ENCODE measurements at regions not wholly inside any gene's neighbourhood (a gene's known extent, or its start where the extent isn't known, plus 50 kb on each side); places are given as distances from the start of the nearest gene placed in this dataset.

- DNase-seq (ENCODE audit: low spot score) (no peak), ATAC-seq (no peak)
- peaks cover 21% of the 10 kb centered on the region for H3K9me3 Mint-ChIP-seq
- TF ChIP-seq MXD4 (CRISPR knock-in tag; IDR thresholded peaks at IDR 0.05; ENCODE audit: borderline replicate concordance) (no peak), MAX (CRISPR knock-in tag; IDR thresholded peaks at IDR 0.05) (no peak), HMGXB4 (CRISPR knock-in tag; IDR thresholded peaks at IDR 0.05) (no peak), MYBL2 (CRISPR knock-in tag; IDR thresholded peaks at IDR 0.05) (no peak), FOXK1 (CRISPR knock-in tag; IDR thresholded peaks at IDR 0.05) (no peak), FOXP1 (CRISPR knock-in tag; IDR thresholded peaks at IDR 0.05; ENCODE audit: borderline replicate concordance) (no peak), ZNF317 (CRISPR knock-in tag; IDR thresholded peaks at IDR 0.05; ENCODE audit: borderline replicate concordance, low read depth) (no peak), IRF2 (CRISPR knock-in tag; IDR thresholded peaks at IDR 0.05; ENCODE audit: borderline replicate concordance, low read depth) (no peak), ETV6 (CRISPR knock-in tag; IDR thresholded peaks at IDR 0.05) (no peak)
- CTCF ChIA-PET = interaction anchor here (1.6 kb wide), 1 partner anchor 66 kb away, joined by 5 read pairs; no protein-coding TSS in a partner anchor
- POLR2A ChIA-PET = no interaction called here
- no peak overlapping the region for H3K27ac Mint-ChIP-seq
- peaks cover 3% of the 10 kb centered on the region; the same call in 1 of the 2 replicates for H3K27me3 Mint-ChIP-seq (ENCODE audit: low read depth)
- no peak overlapping the region for H3K4me3 Mint-ChIP-seq
- peaks cover 5% of the 10 kb centered on the region; the same call in 1 of the 2 replicates for H3K4me1 Mint-ChIP-seq
- H3K36me3 Mint-ChIP-seq = peaks cover 25% of the 10 kb centered on the region
These were observed 106.6 kb downstream of the EOMES start for GRCh38 chr3:27615555-27615954.

- H3K36me3 Mint-ChIP-seq = peaks cover 25% of the 10 kb centered on the region
- H3K9me3 Mint-ChIP-seq = peaks cover 24% of the 10 kb centered on the region
- ChIA-PET CTCF (no interaction called here), POLR2A (no interaction called here)
- H3K4me1 Mint-ChIP-seq = peaks cover 4% of the 10 kb centered on the region; the same call in 1 of the 2 replicates
- H3K4me3 Mint-ChIP-seq = no peak overlapping the region
- peaks cover 3% of the 10 kb centered on the region; the same call in 1 of the 2 replicates for H3K27me3 Mint-ChIP-seq (ENCODE audit: low read depth)
- no peak overlapping the region for H3K27ac Mint-ChIP-seq
- no peak for ATAC-seq
- DNase-seq (ENCODE audit: low spot score) = no peak
- TF ChIP-seq SOX15 (CRISPR knock-in tag; IDR thresholded peaks at IDR 0.05) (no peak), ZSCAN18 (CRISPR knock-in tag; IDR thresholded peaks at IDR 0.05) (no peak), ZNF138 (CRISPR knock-in tag; conservative IDR thresholded peaks at IDR 0.05) (no peak), ZNF121 (CRISPR knock-in tag; IDR thresholded peaks at IDR 0.05) (no peak), CREM (CRISPR knock-in tag; IDR thresholded peaks at IDR 0.05) (no peak), ATF3 (CRISPR knock-in tag; conservative IDR thresholded peaks at IDR 0.05) (no peak), ZNF425 (CRISPR knock-in tag; conservative IDR thresholded peaks at IDR 0.05) (no peak), ZBTB43 (CRISPR knock-in tag; IDR thresholded peaks at IDR 0.05) (no peak), ATF6 (CRISPR knock-in tag; IDR thresholded peaks at IDR 0.05) (no peak), ZBTB21 (CRISPR knock-in tag; IDR thresholded peaks at IDR 0.05; ENCODE audit: borderline replicate concordance) (no peak), ETV6 (CRISPR knock-in tag; IDR thresholded peaks at IDR 0.05) (no peak), KAT7 (CRISPR knock-in tag; IDR thresholded peaks at IDR 0.05; ENCODE audit: borderline replicate concordance) (no peak), PRDM15 (CRISPR knock-in tag; IDR thresholded peaks at IDR 0.05) (no peak), MYBL2 (CRISPR knock-in tag; IDR thresholded peaks at IDR 0.05) (no peak)
These were observed 107.5 kb downstream of the EOMES start for GRCh38 chr3:27614592-27614991.

All from WTC11 (cell line).